RWPE1 (cell line): ENCODE measurements at regions not wholly inside any gene's neighbourhood (a gene's known extent, or its start where the extent isn't known, plus 50 kb on each side); places are given as distances from the start of the nearest gene placed in this dataset.
"Not testable (repeated sequence)": the region's sequence is repeated elsewhere in the genome, so short reads cannot be mapped to it uniquely, and the experiment has no call there.

Experiments
- CTCF ChIA-PET: fragments of 350-600 bp; sonication (Branson Sonifier 250); formaldehyde crosslinking; extraction: SDS; loops from one replicate; lab custom pipeline; 2021; lab: Yijun Ruan, JAX
- POLR2A ChIA-PET: fragments of 400-600 bp; formaldehyde crosslinking; extraction: SDS; loops from one replicate; lab custom pipeline; 2020; ENCODE audit warnings: antibody characterized with exemption; ENCODE audit not compliant: low non-redundant PET; lab: Yijun Ruan, JAX
- DNase-seq: peaks from one replicate; pipeline ENCODE4 v3.0.0; 2012; ENCODE audit warnings: low spot score
- H3K27ac ChIP-seq: fragments of 450-650 bp; 2 replicates; pipeline ENCODE4 v1.5.1; 2017
- TF ChIP-seq, protein P1 (sequence below): fragments of 450-650 bp; conservative IDR thresholded peaks from 2 replicates; pipeline ENCODE4 v1.5.1; 2017; ENCODE audit warnings: low read depth, mild to moderate bottlenecking

GRCh38 chr17:22221344-22221743 lies 529.0 kb downstream of the KCNJ18 start:
- TF ChIP-seq, protein P1, sequence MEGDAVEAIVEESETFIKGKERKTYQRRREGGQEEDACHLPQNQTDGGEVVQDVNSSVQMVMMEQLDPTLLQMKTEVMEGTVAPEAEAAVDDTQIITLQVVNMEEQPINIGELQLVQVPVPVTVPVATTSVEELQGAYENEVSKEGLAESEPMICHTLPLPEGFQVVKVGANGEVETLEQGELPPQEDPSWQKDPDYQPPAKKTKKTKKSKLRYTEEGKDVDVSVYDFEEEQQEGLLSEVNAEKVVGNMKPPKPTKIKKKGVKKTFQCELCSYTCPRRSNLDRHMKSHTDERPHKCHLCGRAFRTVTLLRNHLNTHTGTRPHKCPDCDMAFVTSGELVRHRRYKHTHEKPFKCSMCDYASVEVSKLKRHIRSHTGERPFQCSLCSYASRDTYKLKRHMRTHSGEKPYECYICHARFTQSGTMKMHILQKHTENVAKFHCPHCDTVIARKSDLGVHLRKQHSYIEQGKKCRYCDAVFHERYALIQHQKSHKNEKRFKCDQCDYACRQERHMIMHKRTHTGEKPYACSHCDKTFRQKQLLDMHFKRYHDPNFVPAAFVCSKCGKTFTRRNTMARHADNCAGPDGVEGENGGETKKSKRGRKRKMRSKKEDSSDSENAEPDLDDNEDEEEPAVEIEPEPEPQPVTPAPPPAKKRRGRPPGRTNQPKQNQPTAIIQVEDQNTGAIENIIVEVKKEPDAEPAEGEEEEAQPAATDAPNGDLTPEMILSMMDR: no peak
- no peak overlapping the region for H3K27ac ChIP-seq
- DNase-seq: no peak
- CTCF ChIA-PET: no interaction called here
- POLR2A ChIA-PET: no interaction called here

DNA sequence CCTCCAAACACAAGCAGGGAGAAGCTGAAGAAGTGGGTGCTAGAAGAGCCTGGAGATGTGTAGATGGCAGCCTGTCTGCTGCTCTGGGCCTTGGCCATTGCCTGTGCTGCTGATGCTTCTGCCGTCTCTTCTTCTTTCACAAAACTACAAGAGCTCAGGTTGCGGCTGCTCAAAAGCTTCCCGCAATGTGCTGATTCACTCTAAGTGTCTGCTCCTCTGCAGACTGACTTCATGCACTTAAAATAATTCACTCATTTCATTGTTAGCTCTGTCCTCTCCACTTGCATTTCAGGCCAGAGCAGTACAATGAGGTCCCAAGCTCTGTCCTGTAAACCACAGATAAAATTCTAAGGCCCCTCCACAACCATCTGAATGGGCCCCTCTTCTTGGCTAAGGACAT lies 534.2 kb downstream of the KCNJ18 start:
- DNase-seq, H3K27ac ChIP-seq: not testable (repeated sequence)
- CTCF ChIA-PET: interaction anchor here (0.6 kb wide), 1 partner anchor 15 kb away, joined by 3 read pairs; no protein-coding TSS in a partner anchor

DNA sequence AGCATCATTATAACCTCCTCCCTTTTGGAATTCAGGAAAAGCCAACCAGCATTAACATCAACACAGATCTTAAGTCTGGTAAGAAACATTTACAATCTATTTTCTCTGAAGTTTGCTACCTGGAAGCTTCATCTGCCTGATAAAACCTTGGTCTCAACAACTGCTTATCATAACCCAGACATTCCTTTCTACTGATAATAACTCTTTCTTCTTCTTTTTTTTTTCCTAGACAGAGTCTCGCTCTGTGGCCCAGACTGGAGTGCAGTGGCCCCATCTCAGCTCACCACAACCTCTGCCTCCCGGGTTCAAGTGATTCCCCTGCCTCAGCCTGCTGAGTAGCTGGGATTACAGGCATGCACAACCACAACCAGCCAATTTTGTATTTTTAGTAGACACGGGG lies 534.6 kb downstream of the KCNJ18 start:
- ChIA-PET CTCF (interaction anchor here (0.6 kb wide), 1 partner anchor 14 kb away, joined by 3 read pairs; no protein-coding TSS in a partner anchor), POLR2A (interaction anchor here (0.6 kb wide), 1 partner anchor 11 kb away, joined by 3 read pairs; no protein-coding TSS in a partner anchor)
- DNase-seq, H3K27ac ChIP-seq: not testable (repeated sequence)

More for the DNA sequence above, 534.2 kb downstream of the KCNJ18 start:
- POLR2A ChIA-PET: interaction anchor here (0.6 kb wide), 1 partner anchor 11 kb away, joined by 3 read pairs; no protein-coding TSS in a partner anchor

DNA sequence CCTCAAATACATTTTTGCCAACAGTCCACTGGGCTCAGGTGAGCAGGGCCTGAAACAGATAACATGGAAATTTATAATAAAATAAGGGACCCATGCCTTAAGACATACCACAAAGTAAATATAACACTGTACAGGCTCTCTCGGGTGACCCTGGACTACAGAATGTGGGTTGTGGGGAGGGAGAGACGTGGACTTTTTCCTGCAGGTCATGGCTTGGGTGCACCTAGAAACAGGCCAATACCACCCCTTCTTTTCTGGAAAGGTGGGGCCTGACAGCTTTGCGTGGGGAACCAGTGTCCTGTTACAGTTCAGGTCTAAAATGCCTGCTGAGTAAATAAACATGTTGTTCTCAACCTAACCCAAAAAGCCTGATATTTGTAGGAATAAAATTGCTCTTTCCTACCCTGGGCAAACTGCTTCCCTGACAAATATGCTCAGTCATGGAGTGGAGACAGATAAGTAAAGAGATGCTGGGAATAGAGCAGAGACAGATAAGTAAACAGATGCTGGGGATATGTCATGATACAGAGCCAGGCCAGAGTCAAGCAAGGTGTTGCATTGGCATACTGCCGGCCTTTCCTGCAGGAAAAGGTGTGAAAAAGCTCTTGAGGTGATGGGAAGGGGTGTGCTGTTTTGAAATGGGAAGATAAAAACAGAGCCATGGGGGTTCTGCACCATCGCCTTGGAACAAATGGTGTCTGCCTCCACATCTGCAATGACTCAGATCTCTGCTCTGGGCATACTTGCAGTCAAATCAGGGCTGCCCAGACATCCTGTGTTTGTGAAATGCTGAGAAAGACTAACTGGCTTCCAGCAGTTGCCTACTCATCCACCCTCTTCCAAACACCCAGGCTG lies 535.6 kb downstream of the KCNJ18 start:
- DNase-seq, POLR2A ChIA-PET, CTCF ChIA-PET, H3K27ac ChIP-seq: not testable (repeated sequence)

DNA sequence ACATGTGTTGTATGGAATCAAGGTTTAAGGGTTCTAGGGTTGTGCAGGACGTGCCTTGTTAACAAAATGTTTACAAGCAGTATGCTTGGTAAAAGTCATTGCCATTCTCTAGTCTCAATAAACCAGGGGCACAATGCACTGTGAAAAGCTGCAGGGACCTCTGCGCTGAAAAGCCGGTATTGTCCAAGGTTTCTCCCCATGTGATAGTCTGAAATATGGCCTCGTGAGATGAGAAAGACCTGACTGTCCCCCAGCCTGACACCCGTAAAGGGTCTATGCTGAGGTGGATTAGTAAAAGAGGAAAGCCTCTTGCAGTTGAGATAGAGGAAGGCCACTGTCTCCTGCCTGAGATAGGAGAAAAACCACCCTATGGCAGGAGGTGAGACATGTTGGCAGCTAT lies 537.5 kb downstream of the KCNJ18 start:
- H3K27ac ChIP-seq, POLR2A ChIA-PET, DNase-seq, CTCF ChIA-PET: not testable (repeated sequence)

DNA sequence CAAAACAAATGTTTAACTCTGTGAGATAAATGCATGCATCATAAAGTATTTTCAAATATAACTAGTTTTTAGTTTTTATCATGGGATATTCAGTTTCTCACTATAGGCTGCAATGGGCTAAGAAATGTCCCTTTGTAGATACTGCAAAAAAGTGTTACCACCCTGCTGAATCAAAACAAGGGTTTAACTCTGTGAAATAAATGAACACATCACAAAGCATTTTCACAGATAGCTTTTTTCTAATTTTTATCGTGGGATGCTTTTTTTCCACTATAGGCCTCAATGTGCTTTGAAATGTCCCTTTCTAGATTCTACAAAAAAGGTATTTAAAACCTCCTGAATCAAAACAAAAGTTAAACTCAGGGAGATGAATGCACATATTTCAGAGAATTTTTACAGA lies 541.1 kb downstream of the KCNJ18 start:
- DNase-seq: no peak
- H3K27ac ChIP-seq: no peak overlapping the region
- CTCF ChIA-PET: no interaction called here
- TF ChIP-seq, protein P1: no peak
- POLR2A ChIA-PET: no interaction called here

GRCh38 chr17:22242472-22242871 lies 550.1 kb downstream of the KCNJ18 start:
- ChIA-PET POLR2A (no interaction called here), CTCF (no interaction called here)
- DNase-seq: no peak
- no peak overlapping the region for H3K27ac ChIP-seq
- TF ChIP-seq, protein P1: no peak

- ChIA-PET POLR2A (no interaction called here), CTCF (no interaction called here)
- DNase-seq: no peak
- TF ChIP-seq, protein P1: no peak
- no peak overlapping the region for H3K27ac ChIP-seq
These were observed 559.2 kb downstream of the KCNJ18 start for GRCh38 chr17:22251498-22251897.
